Mesodermal cell (in vitro differentiated cells): ENCODE measurements at regions not wholly inside any gene's neighbourhood (a gene's known extent, or its start where the extent isn't known, plus 50 kb on each side); places are given as distances from the start of the nearest gene placed in this dataset.
A peak's percentile ranks its signal among the peaks of the same experiment; 100 is the strongest.

Experiments
- H3K27ac ChIP-seq: 2 replicates; pipeline ENCODE4 v1.7.0; 2013; ENCODE audit warnings: mild to moderate bottlenecking, low read depth, low read length, moderate library complexity; ENCODE audit not compliant: severe bottlenecking
- H3K36me3 ChIP-seq: 2 replicates; pipeline ENCODE4 v1.7.1; 2013; ENCODE audit warnings: mild to moderate bottlenecking, low read length, moderate library complexity; ENCODE audit not compliant: control insufficient read depth, insufficient read depth
- H3K4me1 ChIP-seq: one replicate; pipeline ENCODE4 v1.7.1; 2013; ENCODE audit warnings: mild to moderate bottlenecking, low read length; ENCODE audit not compliant: insufficient read depth, control insufficient read depth, poor library complexity, severe bottlenecking
- H3K4me3 ChIP-seq: 2 replicates; pipeline ENCODE4 v1.7.0; 2013; ENCODE audit warnings: low read length, control low read depth, mild to moderate bottlenecking; ENCODE audit not compliant: insufficient read depth, poor library complexity, severe bottlenecking; ENCODE audit errors: extremely low read depth
- H3K9me3 ChIP-seq: 2 replicates; pipeline ENCODE4 v1.7.1; 2013; ENCODE audit warnings: mild to moderate bottlenecking, low read length, moderate library complexity; ENCODE audit not compliant: control insufficient read depth
- WGBS, 2 experiments: methylation state at CpG; one replicate each; pipeline ENCODE4 v1.1.5; 2013; ENCODE audit warnings: missing lambda C conversion rate in 2 of 2; ENCODE audit not compliant: insufficient coverage in 2 of 2; 5-methylcytosine and 5-hydroxymethylcytosine counted together

DNA sequence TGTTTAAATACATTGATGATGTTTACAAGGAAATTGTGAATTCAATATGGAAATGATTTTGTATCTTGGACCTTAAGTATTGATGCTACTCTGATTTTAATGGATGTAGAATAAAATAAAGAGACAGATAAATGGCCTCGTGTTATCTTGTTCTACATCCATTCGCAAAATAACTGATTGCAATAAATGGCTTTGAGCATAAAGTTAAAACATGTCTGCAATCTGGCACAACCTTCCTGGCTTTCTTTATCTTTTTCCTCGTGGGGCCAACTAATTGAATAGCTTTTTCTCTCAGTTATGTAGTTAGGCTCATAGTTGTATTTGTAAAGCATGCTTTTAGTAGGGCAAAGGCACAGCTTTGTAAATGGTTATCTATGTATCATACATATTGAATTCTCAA is 691.4 kb downstream of the CDH8 start:
- Histone ChIP-seq H3K4me1 (no peaks in the 10 kb centered on the region), H3K4me3 (no peak overlapping the region), H3K27ac (no peak overlapping the region), H3K9me3 (no peaks in the 10 kb centered on the region), H3K36me3 (no peaks in the 10 kb centered on the region)
- 92% methylated on average over 2 of the region's 3 CpGs; no CpG with 5 or more reads in 1 of the 2 experiments for WGBS, 2 experiments

DNA sequence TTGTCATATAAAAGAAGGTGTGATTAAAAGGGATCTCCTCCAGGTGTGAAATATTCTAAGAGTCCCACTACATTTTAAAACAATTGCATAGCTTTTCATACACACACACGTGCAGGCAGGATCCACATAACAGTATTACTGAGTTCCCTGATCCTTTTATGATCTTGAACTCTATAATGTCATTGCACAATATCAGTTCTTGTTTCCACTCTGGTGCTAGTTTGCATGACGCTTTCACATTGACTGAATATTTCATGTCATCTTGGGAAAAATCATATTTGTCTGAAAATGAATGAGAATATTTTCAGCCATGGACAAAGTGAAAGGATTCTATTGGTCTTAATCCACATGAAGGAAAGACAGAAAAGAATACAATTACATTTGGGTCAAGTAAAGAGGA is 703.8 kb downstream of the CDH8 start:
- H3K27ac ChIP-seq, result no peak overlapping the region
- no peak overlapping the region for H3K4me3 ChIP-seq
- no peaks in the 10 kb centered on the region for H3K4me1 ChIP-seq
- H3K36me3 ChIP-seq, result no peaks in the 10 kb centered on the region
- WGBS, 2 experiments, result 82 to 89% methylated on average over 1 of the region's 2 CpGs
- no peaks in the 10 kb centered on the region for H3K9me3 ChIP-seq

- peak overlapping the region; percentile 86 for H3K27ac ChIP-seq
- H3K9me3 ChIP-seq, result no peaks in the 10 kb centered on the region
- H3K4me3 ChIP-seq, result no peak overlapping the region
- H3K36me3 ChIP-seq, result no peaks in the 10 kb centered on the region
- H3K4me1 ChIP-seq, result peaks cover 20% of the 10 kb centered on the region
- 31 to 73% methylated on average over 3 of the region's 4 CpGs for WGBS, 2 experiments
These were observed 712.2 kb downstream of the CDH8 start for GRCh38 chr16:61324044-61324443.

GRCh38 chr16:61323456-61323855 is 712.8 kb downstream of the CDH8 start:
- Histone ChIP-seq H3K27ac (peak overlapping the region; percentile 86), H3K9me3 (no peaks in the 10 kb centered on the region), H3K4me1 (peaks cover 20% of the 10 kb centered on the region), H3K4me3 (no peak overlapping the region), H3K36me3 (no peaks in the 10 kb centered on the region)
- WGBS, 2 experiments, result 53 to 71% methylated on average over 5 of the region's 6 CpGs

GRCh38 chr16:61320791-61321190 is 715.4 kb downstream of the CDH8 start:
- Histone ChIP-seq H3K4me3 (no peak overlapping the region), H3K4me1 (peaks cover 20% of the 10 kb centered on the region), H3K27ac (no peak overlapping the region), H3K9me3 (no peaks in the 10 kb centered on the region), H3K36me3 (no peaks in the 10 kb centered on the region)
- no CpG with 5 or more reads among the region's 1 CpG for WGBS, 2 experiments

DNA sequence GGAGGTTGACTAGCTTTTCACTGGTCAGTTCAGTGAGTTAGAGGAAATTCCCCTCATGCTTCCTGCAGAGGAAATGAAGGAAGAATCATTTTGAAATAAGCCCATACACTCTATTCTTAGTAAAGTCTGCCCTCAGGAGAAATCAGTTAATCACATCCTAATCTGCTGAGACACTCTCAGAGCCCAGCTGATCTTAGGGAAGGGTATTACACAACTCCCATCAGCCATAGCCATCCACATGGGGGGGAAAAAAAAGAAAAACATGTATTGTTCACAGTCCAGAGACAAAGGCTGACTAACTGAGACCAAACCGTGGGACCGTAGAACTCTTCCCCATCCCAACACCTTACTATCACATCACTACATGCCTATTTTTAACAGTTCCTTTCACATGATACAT is 722.3 kb downstream of the CDH8 start:
- WGBS, 2 experiments, result no CpG with 5 or more reads among the region's 2 CpGs
- peak overlapping the region; percentile 20 for H3K27ac ChIP-seq
- H3K4me1 ChIP-seq, result no peaks in the 10 kb centered on the region
- no peaks in the 10 kb centered on the region for H3K9me3 ChIP-seq
- H3K4me3 ChIP-seq, result no peak overlapping the region
- no peaks in the 10 kb centered on the region for H3K36me3 ChIP-seq

- 86% methylated on average over 1 of the region's 1 CpG; no CpG with 5 or more reads in 1 of the 2 experiments for WGBS, 2 experiments
- no peak overlapping the region for H3K27ac ChIP-seq
- no peaks in the 10 kb centered on the region for H3K4me1 ChIP-seq
- H3K9me3 ChIP-seq, result no peaks in the 10 kb centered on the region
- no peak overlapping the region for H3K4me3 ChIP-seq
- H3K36me3 ChIP-seq, result no peaks in the 10 kb centered on the region
These were observed 726.9 kb downstream of the CDH8 start for GRCh38 chr16:61309386-61309785.

- H3K4me3 ChIP-seq, result no peak overlapping the region
- 90 to 92% methylated on average over 4 of the region's 6 CpGs for WGBS, 2 experiments
- H3K27ac ChIP-seq, result no peak overlapping the region
- no peaks in the 10 kb centered on the region for H3K36me3 ChIP-seq
- no peaks in the 10 kb centered on the region for H3K9me3 ChIP-seq
- H3K4me1 ChIP-seq, result no peaks in the 10 kb centered on the region
These were observed 730.0 kb downstream of the CDH8 start for GRCh38 chr16:61306204-61306603.

- no peaks in the 10 kb centered on the region for H3K36me3 ChIP-seq
- no peak overlapping the region for H3K4me3 ChIP-seq
- no peaks in the 10 kb centered on the region for H3K9me3 ChIP-seq
- H3K4me1 ChIP-seq, result no peaks in the 10 kb centered on the region
- no peak overlapping the region for H3K27ac ChIP-seq
- WGBS, 2 experiments, result 86 to 94% methylated on average over 2 of the region's 3 CpGs
These were observed 739.4 kb downstream of the CDH8 start for GRCh38 chr16:61296814-61297213.

DNA sequence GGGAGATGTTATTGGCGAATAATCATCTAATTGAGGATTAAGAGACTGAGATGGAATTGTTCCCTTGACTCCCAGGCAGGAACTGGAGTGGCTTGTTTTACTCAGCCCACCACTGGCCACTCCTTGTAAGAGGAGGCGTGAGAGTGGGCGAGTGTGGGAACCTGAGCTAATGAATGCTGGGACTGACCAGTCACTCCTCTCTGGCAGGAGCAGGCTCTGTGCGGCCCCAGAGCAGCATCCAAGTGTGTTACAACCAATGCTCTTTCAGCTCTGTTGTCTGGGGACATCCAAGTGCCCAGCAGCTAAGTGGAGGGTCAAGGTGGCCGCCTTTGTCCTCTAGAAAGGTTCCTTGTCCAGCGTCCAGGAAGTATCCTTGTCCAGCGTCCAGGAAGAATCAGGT is 739.9 kb downstream of the CDH8 start:
- no peaks in the 10 kb centered on the region for H3K4me1 ChIP-seq
- H3K4me3 ChIP-seq, result no peak overlapping the region
- H3K27ac ChIP-seq, result no peak overlapping the region
- no peaks in the 10 kb centered on the region for H3K36me3 ChIP-seq
- WGBS, 2 experiments, result 88 to 94% methylated on average over 6 of the region's 7 CpGs
- no peaks in the 10 kb centered on the region for H3K9me3 ChIP-seq

DNA sequence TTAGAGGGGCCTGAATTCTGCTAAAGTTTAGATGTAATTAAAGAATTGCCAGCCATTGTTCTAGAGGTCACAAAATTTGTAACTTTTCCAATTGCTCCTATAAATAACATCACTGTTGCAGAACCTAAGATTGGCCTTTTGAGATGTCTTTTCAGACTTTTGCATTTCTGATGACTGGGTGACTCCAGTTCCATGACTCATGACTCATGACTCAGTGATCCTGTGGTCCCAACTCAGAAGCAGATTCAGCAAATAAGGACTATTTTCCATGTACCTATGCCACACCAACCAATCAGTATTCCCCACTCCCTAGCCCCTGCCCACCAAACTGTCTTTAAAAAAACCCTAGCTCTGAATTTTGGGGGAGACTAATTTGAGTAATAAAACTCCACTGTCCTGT is 740.9 kb downstream of the CDH8 start:
- Histone ChIP-seq H3K27ac (no peak overlapping the region), H3K36me3 (no peaks in the 10 kb centered on the region), H3K4me1 (no peaks in the 10 kb centered on the region), H3K9me3 (no peaks in the 10 kb centered on the region), H3K4me3 (no peak overlapping the region)

DNA sequence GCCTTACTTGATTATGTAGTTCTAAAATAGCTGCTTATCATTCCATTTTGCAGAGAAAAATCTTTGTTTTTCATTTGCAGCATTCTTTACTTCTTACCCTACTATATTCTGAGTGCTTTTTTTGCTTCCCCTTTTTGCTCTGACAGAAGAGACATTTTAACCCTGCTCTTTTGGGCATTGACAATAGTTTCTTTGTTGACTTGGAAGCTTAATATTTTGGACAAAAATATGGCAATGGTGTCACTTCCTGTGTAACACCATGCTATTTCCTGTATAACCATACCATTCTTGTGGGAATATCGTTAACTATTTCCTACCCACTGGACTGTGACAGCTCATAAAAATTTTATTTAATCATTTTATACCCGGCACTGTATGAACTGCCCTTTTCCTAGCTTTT is 747.1 kb downstream of the CDH8 start:
- no peak overlapping the region for H3K4me3 ChIP-seq
- H3K36me3 ChIP-seq, result no peaks in the 10 kb centered on the region
- H3K27ac ChIP-seq, result peak overlapping the region; percentile 38
- no peaks in the 10 kb centered on the region for H3K4me1 ChIP-seq
- H3K9me3 ChIP-seq, result no peaks in the 10 kb centered on the region
- WGBS, 2 experiments, result no CpG with 5 or more reads among the region's 2 CpGs
